Neural crest cell (in vitro differentiated cells): ENCODE measurements at regions not wholly inside any gene's neighbourhood (a gene's known extent, or its start where the extent isn't known, plus 50 kb on each side); places are given as distances from the start of the nearest gene placed in this dataset.

Experiments used
- DNase-seq: peaks from one replicate; pipeline ENCODE4 v3.0.0; 2021; ENCODE audit warnings: low read depth, mixed read lengths, low spot score
- H3K27ac Mint-ChIP-seq: one replicate; pipeline ENCODE4 v1.8.0; 2021; ENCODE audit warnings: mild to moderate bottlenecking, mixed read lengths; ENCODE audit not compliant: unreplicated experiment
- H3K27me3 Mint-ChIP-seq: 2 replicates; pipeline ENCODE4 v1.8.0; 2021; ENCODE audit warnings: low read depth, mild to moderate bottlenecking, mixed read lengths
- H3K36me3 Mint-ChIP-seq: 2 replicates; pipeline ENCODE4 v1.8.0; 2021; ENCODE audit warnings: low read depth, mild to moderate bottlenecking, mixed read lengths
- H3K4me1 Mint-ChIP-seq: 2 replicates; pipeline ENCODE4 v1.8.0; 2021; ENCODE audit warnings: mixed read lengths
- H3K4me3 Mint-ChIP-seq: one replicate; pipeline ENCODE4 v1.8.0; 2021; ENCODE audit warnings: mild to moderate bottlenecking, mixed read lengths
- H3K9me3 Mint-ChIP-seq: 2 replicates; pipeline ENCODE4 v1.8.0; 2021; ENCODE audit warnings: mixed read lengths
- CTCF ChIP-seq: fragments of 200-600 bp; sonication (generic); conservative IDR thresholded peaks from 2 replicates; pipeline ENCODE4 v1.5.0; 2021; ENCODE audit warnings: antibody characterized with exemption, mild to moderate bottlenecking

- peaks cover 3% of the 10 kb centered on the region for H3K9me3 Mint-ChIP-seq
- H3K4me3 Mint-ChIP-seq, result no peak overlapping the region
- H3K36me3 Mint-ChIP-seq, result no peaks in the 10 kb centered on the region
- H3K27ac Mint-ChIP-seq, result no peak overlapping the region
- peaks cover 19% of the 10 kb centered on the region for H3K4me1 Mint-ChIP-seq
- H3K27me3 Mint-ChIP-seq, result no peaks in the 10 kb centered on the region
- no peak for DNase-seq
- TF ChIP-seq CTCF, result no peak
Measured at GRCh38 chr16:13542284-13542683, 377.7 kb upstream of the ERCC4 start.

- no peak for TF ChIP-seq CTCF
- Mint-ChIP-seq H3K27me3 (no peaks in the 10 kb centered on the region), H3K4me1 (peaks cover 19% of the 10 kb centered on the region), H3K27ac (no peak overlapping the region), H3K4me3 (no peak overlapping the region), H3K9me3 (peaks cover 3% of the 10 kb centered on the region), H3K36me3 (no peaks in the 10 kb centered on the region)
- DNase-seq, result no peak
Measured at GRCh38 chr16:13543850-13544249, 376.1 kb upstream of the ERCC4 start.

- H3K27ac Mint-ChIP-seq, result peak overlapping the region; percentile 83
- no peaks in the 10 kb centered on the region for H3K9me3 Mint-ChIP-seq
- DNase-seq, result no peak
- no peak overlapping the region for H3K4me3 Mint-ChIP-seq
- H3K4me1 Mint-ChIP-seq, result peaks cover 23% of the 10 kb centered on the region
- no peak for TF ChIP-seq CTCF
- no peaks in the 10 kb centered on the region for H3K27me3 Mint-ChIP-seq
- no peaks in the 10 kb centered on the region for H3K36me3 Mint-ChIP-seq
Measured at GRCh38 chr16:13545271-13545670, 374.7 kb upstream of the ERCC4 start.

- peaks cover 29% of the 10 kb centered on the region for H3K4me1 Mint-ChIP-seq
- H3K27ac Mint-ChIP-seq, result no peak overlapping the region
- H3K4me3 Mint-ChIP-seq, result no peak overlapping the region
- no peaks in the 10 kb centered on the region for H3K36me3 Mint-ChIP-seq
- TF ChIP-seq CTCF, result no peak
- H3K9me3 Mint-ChIP-seq, result no peaks in the 10 kb centered on the region
- no peak for DNase-seq
- peaks cover 1% of the 10 kb centered on the region for H3K27me3 Mint-ChIP-seq
Measured at GRCh38 chr16:13550254-13550653, 369.7 kb upstream of the ERCC4 start.

- Mint-ChIP-seq H3K27me3 (peaks cover 4% of the 10 kb centered on the region), H3K4me3 (no peak overlapping the region), H3K9me3 (no peaks in the 10 kb centered on the region), H3K36me3 (no peaks in the 10 kb centered on the region), H3K4me1 (peaks cover 21% of the 10 kb centered on the region), H3K27ac (peak overlapping the region; percentile 21)
- peak; percentile 21 for TF ChIP-seq CTCF
- DNase-seq, result no peak
Measured at GRCh38 chr16:13552062-13552959, 367.6 kb upstream of the ERCC4 start.
